ENCODE measurements at regions not wholly inside any gene's neighbourhood (a gene's known extent, or its start where the extent isn't known, plus 50 kb on each side); places are given as distances from the start of the nearest gene placed in this dataset.

- TF ChIP-seq EZH2 (IDR thresholded peaks at IDR 0.05; ENCODE audit: insufficient read depth, poor library complexity, severe bottlenecking) (no peak), EZH2phosphoT487 (IDR thresholded peaks at IDR 0.05; ENCODE audit: insufficient read depth, low read depth) (no peak)
These were observed 263.7 kb upstream of the ARX start for GRCh38 chrX:25279510-25279909.

Measured in GM23248 (cell line).